WTC11 (cell line): ENCODE measurements at regions not wholly inside any gene's neighbourhood (a gene's known extent, or its start where the extent isn't known, plus 50 kb on each side); places are given as distances from the start of the nearest gene placed in this dataset.

Experiments used
- ATAC-seq: fragments of 200-7000 bp; cut with Tn5 transposase; 2 replicates; pipeline ENCODE4 v1.10.0; 2021; ENCODE audit warnings: mild to moderate bottlenecking, moderate library complexity
- CTCF ChIA-PET: fragments of 300-600 bp; sonication (Branson Sonifier 250); formaldehyde crosslinking; loops from one replicate; lab custom pipeline; 2021; ENCODE audit warnings: antibody characterized with exemption; lab: Charles Lee
- POLR2A ChIA-PET: fragments of 350-600 bp; sonication (Branson Sonifier 250); formaldehyde crosslinking; loops from one replicate; lab custom pipeline; 2021; ENCODE audit warnings: antibody characterized with exemption; lab: Charles Lee
- DNase-seq: peaks from one replicate; pipeline ENCODE4 v3.0.0; 2021; ENCODE audit warnings: low spot score
- H3K27ac Mint-ChIP-seq: 2 replicates; pipeline ENCODE4 v1.8.0; 2021; ENCODE audit warnings: mixed read lengths
- H3K27me3 Mint-ChIP-seq: 2 replicates; pipeline ENCODE4 v1.8.0; 2021; ENCODE audit warnings: low read depth, mild to moderate bottlenecking, moderate library complexity, mixed read lengths
- H3K36me3 Mint-ChIP-seq: 2 replicates; pipeline ENCODE4 v1.8.0; 2021; ENCODE audit warnings: mixed read lengths
- H3K4me1 Mint-ChIP-seq: 2 replicates; pipeline ENCODE4 v1.8.0; 2022; ENCODE audit warnings: mixed read lengths
- H3K4me3 Mint-ChIP-seq: 2 replicates; pipeline ENCODE4 v1.8.0; 2021; ENCODE audit warnings: mild to moderate bottlenecking, moderate library complexity, mixed read lengths
- H3K9me3 Mint-ChIP-seq: 2 replicates; pipeline ENCODE4 v1.8.0; 2021; ENCODE audit warnings: mixed read lengths
- CREM ChIP-seq: sonication (generic); formaldehyde crosslinking; IDR thresholded peaks from 2 replicates; pipeline ENCODE4 v1.8.1; 2022; ENCODE audit warnings: mild to moderate bottlenecking, missing genetic modification reagents, moderate library complexity
- FOXP1 ChIP-seq: sonication (generic); formaldehyde crosslinking; IDR thresholded peaks from 2 replicates; pipeline ENCODE4 v1.8.0; 2022; ENCODE audit warnings: missing genetic modification reagents, mild to moderate bottlenecking, moderate library complexity, borderline replicate concordance
- JUN ChIP-seq: sonication (generic); formaldehyde crosslinking; IDR thresholded peaks from 2 replicates; pipeline ENCODE4 v1.8.0; 2023; ENCODE audit warnings: mild to moderate bottlenecking, missing genetic modification reagents
- MYBL2 ChIP-seq: sonication (generic); formaldehyde crosslinking; IDR thresholded peaks from 2 replicates; pipeline ENCODE4 v1.8.1; 2023; ENCODE audit warnings: mild to moderate bottlenecking, moderate library complexity, missing genetic modification reagents
- NFATC4 ChIP-seq: fragments of 250-450 bp; sonication (Bioruptor Pico); IDR thresholded peaks from 2 replicates; pipeline ENCODE4 v1.9.0; 2021; ENCODE audit warnings: mild to moderate bottlenecking
- NFYB ChIP-seq: sonication (generic); formaldehyde crosslinking; conservative IDR thresholded peaks from 2 replicates; pipeline ENCODE4 v1.8.0; 2022; ENCODE audit warnings: low read depth, missing genetic modification reagents
- NR2C2 ChIP-seq: sonication (generic); formaldehyde crosslinking; IDR thresholded peaks from 2 replicates; pipeline ENCODE4 v1.8.0; 2022; ENCODE audit warnings: mild to moderate bottlenecking, missing genetic modification reagents
- OVOL2 ChIP-seq: fragments of 250-450 bp; sonication (Bioruptor Pico); IDR thresholded peaks from 2 replicates; pipeline ENCODE4 v1.9.0; 2021; ENCODE audit warnings: mild to moderate bottlenecking, borderline replicate concordance
- SMAD4 ChIP-seq: sonication (generic); formaldehyde crosslinking; IDR thresholded peaks from 2 replicates; pipeline ENCODE4 v1.8.0; 2022; ENCODE audit warnings: mild to moderate bottlenecking, missing genetic modification reagents
- SOX15 ChIP-seq: fragments of 250-450 bp; sonication (Bioruptor Pico); IDR thresholded peaks from 2 replicates; pipeline ENCODE4 v1.9.0; 2021; ENCODE audit warnings: mild to moderate bottlenecking
- TP53 ChIP-seq: sonication (generic); formaldehyde crosslinking; IDR thresholded peaks from 2 replicates; pipeline ENCODE4 v1.8.1; 2023; ENCODE audit warnings: mild to moderate bottlenecking, missing genetic modification reagents
- ZNF263 ChIP-seq: sonication (generic); formaldehyde crosslinking; IDR thresholded peaks from 2 replicates; pipeline ENCODE4 v1.8.1; 2022; ENCODE audit warnings: low read depth, mild to moderate bottlenecking, moderate library complexity, missing genetic modification reagents
- TF ChIP-seq, protein P1 (sequence below): sonication (generic); formaldehyde crosslinking; conservative IDR thresholded peaks from 2 replicates; pipeline ENCODE4 v1.8.1; 2023; ENCODE audit warnings: mild to moderate bottlenecking, low read depth, missing genetic modification reagents, moderate library complexity
- TF ChIP-seq, protein P2 (sequence below): fragments of 250-450 bp; sonication (Bioruptor Pico); conservative IDR thresholded peaks from 2 replicates; pipeline ENCODE4 v1.9.0; 2021; ENCODE audit warnings: mild to moderate bottlenecking
- TF ChIP-seq, protein P3 (sequence below): sonication (generic); formaldehyde crosslinking; IDR thresholded peaks from 2 replicates; pipeline ENCODE4 v1.8.0; 2022; ENCODE audit warnings: mild to moderate bottlenecking, missing genetic modification reagents
- TF ChIP-seq, protein P4 (sequence below): sonication (generic); formaldehyde crosslinking; IDR thresholded peaks from 2 replicates; pipeline ENCODE4 v1.8.1; 2023; ENCODE audit warnings: mild to moderate bottlenecking, missing genetic modification reagents, moderate library complexity
- TF ChIP-seq, protein P5 (sequence below): sonication (generic); formaldehyde crosslinking; IDR thresholded peaks from 2 replicates; pipeline ENCODE4 v1.8.1; 2022; ENCODE audit warnings: mild to moderate bottlenecking, moderate library complexity, missing genetic modification reagents
- TF ChIP-seq, protein P6 (sequence below): fragments of 250-450 bp; sonication (Bioruptor Pico); IDR thresholded peaks from 2 replicates; pipeline ENCODE4 v1.9.0; 2021; ENCODE audit warnings: moderate library complexity, mild to moderate bottlenecking, inconsistent platforms, borderline replicate concordance
- TF ChIP-seq, protein P7 (sequence below): fragments of 250-450 bp; sonication (Bioruptor Pico); IDR thresholded peaks from 2 replicates; pipeline ENCODE4 v1.9.0; 2021; ENCODE audit warnings: mild to moderate bottlenecking
- TF ChIP-seq, protein P8 (sequence below): fragments of 200-600 bp; IDR thresholded peaks from 2 replicates; pipeline ENCODE4 v1.8.0; 2022; ENCODE audit warnings: antibody characterized with exemption
- TF ChIP-seq, protein P9 (sequence below): sonication (generic); formaldehyde crosslinking; IDR thresholded peaks from 2 replicates; pipeline ENCODE4 v1.8.1; 2022; ENCODE audit warnings: low read depth, missing genetic modification reagents, borderline replicate concordance

DNA sequence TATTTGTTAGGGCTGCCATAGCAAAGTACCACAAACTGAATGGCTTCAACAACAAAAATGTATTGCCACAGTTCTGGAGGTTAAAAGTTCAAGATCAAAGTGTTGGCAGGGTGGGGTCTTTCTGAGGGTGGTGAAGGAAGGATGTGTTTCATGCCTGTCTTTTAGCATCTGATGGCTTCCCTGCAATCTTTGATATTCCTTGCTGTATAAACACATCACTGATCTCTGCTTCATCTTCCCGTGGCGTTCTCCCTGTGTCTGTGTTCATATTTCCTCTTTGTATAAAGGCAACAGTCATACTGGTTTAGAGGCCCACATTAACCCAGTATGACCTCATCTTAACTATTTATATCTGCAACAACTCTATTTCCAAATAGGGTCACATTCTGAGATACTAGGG lies 167.5 kb downstream of the BTG1 start (continued):
- TF ChIP-seq, protein P1, sequence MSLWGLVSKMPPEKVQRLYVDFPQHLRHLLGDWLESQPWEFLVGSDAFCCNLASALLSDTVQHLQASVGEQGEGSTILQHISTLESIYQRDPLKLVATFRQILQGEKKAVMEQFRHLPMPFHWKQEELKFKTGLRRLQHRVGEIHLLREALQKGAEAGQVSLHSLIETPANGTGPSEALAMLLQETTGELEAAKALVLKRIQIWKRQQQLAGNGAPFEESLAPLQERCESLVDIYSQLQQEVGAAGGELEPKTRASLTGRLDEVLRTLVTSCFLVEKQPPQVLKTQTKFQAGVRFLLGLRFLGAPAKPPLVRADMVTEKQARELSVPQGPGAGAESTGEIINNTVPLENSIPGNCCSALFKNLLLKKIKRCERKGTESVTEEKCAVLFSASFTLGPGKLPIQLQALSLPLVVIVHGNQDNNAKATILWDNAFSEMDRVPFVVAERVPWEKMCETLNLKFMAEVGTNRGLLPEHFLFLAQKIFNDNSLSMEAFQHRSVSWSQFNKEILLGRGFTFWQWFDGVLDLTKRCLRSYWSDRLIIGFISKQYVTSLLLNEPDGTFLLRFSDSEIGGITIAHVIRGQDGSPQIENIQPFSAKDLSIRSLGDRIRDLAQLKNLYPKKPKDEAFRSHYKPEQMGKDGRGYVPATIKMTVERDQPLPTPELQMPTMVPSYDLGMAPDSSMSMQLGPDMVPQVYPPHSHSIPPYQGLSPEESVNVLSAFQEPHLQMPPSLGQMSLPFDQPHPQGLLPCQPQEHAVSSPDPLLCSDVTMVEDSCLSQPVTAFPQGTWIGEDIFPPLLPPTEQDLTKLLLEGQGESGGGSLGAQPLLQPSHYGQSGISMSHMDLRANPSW, result no peak
- TF ChIP-seq, protein P2, sequence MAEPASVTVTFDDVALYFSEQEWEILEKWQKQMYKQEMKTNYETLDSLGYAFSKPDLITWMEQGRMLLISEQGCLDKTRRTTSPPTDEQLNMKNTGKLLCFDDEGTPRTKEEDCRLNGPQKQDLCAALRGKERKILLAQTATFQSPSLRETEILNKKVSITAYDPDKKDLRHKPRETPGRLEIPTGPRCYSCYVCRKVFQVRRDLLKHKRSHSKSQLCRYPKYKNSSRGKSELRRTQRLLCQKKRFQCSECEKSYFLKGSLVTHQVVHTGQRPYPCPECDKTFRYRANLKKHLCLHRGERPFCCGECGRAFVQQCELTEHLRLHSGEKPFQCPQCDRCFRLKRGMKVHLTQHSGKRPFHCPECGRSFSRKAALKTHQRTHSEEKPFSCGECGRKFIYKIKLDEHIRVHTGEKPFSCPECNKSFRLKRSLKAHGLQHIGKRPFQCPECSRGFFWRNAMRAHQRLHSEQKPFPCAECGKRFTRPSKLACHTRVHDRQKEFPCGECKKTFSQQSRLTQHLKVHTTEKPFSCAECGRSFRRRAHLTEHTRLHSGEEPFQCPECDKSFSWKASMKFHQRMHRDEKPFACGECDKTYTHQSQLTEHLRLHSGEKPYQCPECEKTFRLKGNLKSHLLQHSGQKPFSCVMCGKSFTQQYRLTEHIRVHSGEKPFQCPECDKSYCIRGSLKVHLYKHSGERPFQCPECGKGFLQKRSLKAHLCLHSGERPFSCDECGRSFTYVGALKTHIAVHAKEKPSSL, result no peak
- TF ChIP-seq JUN, result no peak
- TF ChIP-seq NR2C2 (CRISPR knock-in tag), result no peak
- no peak for TF ChIP-seq TP53
- no peak for TF ChIP-seq SMAD4 (CRISPR knock-in tag)

DNA sequence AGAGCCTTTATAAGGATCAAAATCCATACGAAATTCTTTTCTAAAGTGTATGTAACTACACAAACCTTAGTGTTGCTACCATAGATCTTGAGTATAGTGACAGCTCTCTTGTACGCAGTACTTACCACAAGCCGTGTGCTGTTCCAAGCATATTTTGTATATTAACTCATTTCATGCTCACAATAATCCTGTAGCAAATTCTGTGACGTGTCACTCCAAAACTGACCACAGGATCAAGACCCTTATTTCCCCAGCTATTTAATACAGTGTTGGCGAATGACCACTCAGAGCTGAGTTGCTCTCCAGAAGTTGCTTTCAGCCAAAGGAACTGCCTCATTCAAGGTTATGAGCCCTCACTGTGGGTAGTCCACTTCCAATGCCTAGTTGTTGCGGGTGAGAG lies 169.8 kb downstream of the BTG1 start:
- H3K27ac Mint-ChIP-seq, result no peak overlapping the region
- no peak for ATAC-seq
- no peak overlapping the region for H3K4me3 Mint-ChIP-seq
- POLR2A ChIA-PET, result no interaction called here
- no peak for DNase-seq
- peaks cover 17% of the 10 kb centered on the region for H3K9me3 Mint-ChIP-seq
- CTCF ChIA-PET, result no interaction called here
- no peaks in the 10 kb centered on the region for H3K4me1 Mint-ChIP-seq
- no peaks in the 10 kb centered on the region for H3K27me3 Mint-ChIP-seq
- peaks cover 7% of the 10 kb centered on the region for H3K36me3 Mint-ChIP-seq
- no peak for TF ChIP-seq SOX15
- no peak for TF ChIP-seq CREM (CRISPR knock-in tag)
- no peak for TF ChIP-seq NFYB
- TF ChIP-seq MYBL2, result no peak
- TF ChIP-seq, protein P3, sequence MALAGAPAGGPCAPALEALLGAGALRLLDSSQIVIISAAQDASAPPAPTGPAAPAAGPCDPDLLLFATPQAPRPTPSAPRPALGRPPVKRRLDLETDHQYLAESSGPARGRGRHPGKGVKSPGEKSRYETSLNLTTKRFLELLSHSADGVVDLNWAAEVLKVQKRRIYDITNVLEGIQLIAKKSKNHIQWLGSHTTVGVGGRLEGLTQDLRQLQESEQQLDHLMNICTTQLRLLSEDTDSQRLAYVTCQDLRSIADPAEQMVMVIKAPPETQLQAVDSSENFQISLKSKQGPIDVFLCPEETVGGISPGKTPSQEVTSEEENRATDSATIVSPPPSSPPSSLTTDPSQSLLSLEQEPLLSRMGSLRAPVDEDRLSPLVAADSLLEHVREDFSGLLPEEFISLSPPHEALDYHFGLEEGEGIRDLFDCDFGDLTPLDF (CRISPR knock-in tag), result no peak
- TF ChIP-seq, protein P4, sequence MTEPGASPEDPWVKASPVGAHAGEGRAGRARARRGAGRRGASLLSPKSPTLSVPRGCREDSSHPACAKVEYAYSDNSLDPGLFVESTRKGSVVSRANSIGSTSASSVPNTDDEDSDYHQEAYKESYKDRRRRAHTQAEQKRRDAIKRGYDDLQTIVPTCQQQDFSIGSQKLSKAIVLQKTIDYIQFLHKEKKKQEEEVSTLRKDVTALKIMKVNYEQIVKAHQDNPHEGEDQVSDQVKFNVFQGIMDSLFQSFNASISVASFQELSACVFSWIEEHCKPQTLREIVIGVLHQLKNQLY (CRISPR knock-in tag), result no peak
- TF ChIP-seq OVOL2, result no peak
- no peak for TF ChIP-seq FOXP1 (CRISPR knock-in tag)
- no peak for TF ChIP-seq NFATC4 (CRISPR knock-in tag)
- TF ChIP-seq ZNF263 (CRISPR knock-in tag), result no peak
- TF ChIP-seq, protein P5, sequence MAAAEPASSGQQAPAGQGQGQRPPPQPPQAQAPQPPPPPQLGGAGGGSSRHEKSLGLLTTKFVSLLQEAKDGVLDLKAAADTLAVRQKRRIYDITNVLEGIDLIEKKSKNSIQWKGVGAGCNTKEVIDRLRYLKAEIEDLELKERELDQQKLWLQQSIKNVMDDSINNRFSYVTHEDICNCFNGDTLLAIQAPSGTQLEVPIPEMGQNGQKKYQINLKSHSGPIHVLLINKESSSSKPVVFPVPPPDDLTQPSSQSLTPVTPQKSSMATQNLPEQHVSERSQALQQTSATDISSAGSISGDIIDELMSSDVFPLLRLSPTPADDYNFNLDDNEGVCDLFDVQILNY (CRISPR knock-in tag), result no peak
- TF ChIP-seq, protein P6, sequence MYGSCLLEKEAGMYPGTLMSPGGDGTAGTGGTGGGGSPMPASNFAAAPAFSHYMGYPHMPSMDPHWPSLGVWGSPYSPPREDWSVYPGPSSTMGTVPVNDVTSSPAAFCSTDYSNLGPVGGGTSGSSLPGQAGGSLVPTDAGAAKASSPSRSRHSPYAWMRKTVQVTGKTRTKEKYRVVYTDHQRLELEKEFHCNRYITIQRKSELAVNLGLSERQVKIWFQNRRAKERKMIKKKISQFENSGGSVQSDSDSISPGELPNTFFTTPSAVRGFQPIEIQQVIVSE, result no peak
- TF ChIP-seq, protein P1, result no peak
- TF ChIP-seq, protein P7, sequence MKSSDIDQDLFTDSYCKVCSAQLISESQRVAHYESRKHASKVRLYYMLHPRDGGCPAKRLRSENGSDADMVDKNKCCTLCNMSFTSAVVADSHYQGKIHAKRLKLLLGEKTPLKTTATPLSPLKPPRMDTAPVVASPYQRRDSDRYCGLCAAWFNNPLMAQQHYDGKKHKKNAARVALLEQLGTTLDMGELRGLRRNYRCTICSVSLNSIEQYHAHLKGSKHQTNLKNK, result no peak
- TF ChIP-seq, protein P8, sequence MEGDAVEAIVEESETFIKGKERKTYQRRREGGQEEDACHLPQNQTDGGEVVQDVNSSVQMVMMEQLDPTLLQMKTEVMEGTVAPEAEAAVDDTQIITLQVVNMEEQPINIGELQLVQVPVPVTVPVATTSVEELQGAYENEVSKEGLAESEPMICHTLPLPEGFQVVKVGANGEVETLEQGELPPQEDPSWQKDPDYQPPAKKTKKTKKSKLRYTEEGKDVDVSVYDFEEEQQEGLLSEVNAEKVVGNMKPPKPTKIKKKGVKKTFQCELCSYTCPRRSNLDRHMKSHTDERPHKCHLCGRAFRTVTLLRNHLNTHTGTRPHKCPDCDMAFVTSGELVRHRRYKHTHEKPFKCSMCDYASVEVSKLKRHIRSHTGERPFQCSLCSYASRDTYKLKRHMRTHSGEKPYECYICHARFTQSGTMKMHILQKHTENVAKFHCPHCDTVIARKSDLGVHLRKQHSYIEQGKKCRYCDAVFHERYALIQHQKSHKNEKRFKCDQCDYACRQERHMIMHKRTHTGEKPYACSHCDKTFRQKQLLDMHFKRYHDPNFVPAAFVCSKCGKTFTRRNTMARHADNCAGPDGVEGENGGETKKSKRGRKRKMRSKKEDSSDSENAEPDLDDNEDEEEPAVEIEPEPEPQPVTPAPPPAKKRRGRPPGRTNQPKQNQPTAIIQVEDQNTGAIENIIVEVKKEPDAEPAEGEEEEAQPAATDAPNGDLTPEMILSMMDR, result no peak
- TF ChIP-seq, protein P9, sequence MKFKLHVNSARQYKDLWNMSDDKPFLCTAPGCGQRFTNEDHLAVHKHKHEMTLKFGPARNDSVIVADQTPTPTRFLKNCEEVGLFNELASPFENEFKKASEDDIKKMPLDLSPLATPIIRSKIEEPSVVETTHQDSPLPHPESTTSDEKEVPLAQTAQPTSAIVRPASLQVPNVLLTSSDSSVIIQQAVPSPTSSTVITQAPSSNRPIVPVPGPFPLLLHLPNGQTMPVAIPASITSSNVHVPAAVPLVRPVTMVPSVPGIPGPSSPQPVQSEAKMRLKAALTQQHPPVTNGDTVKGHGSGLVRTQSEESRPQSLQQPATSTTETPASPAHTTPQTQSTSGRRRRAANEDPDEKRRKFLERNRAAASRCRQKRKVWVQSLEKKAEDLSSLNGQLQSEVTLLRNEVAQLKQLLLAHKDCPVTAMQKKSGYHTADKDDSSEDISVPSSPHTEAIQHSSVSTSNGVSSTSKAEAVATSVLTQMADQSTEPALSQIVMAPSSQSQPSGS (CRISPR knock-in tag), result no peak
